ENCODE measurements at regions not wholly inside any gene's neighbourhood (a gene's known extent, or its start where the extent isn't known, plus 50 kb on each side); places are given as distances from the start of the nearest gene placed in this dataset.

- ATAC-seq = no peak
Observed at GRCh38 chr18:45119876-45120275, 439.2 kb downstream of the SETBP1 start.

DNA sequence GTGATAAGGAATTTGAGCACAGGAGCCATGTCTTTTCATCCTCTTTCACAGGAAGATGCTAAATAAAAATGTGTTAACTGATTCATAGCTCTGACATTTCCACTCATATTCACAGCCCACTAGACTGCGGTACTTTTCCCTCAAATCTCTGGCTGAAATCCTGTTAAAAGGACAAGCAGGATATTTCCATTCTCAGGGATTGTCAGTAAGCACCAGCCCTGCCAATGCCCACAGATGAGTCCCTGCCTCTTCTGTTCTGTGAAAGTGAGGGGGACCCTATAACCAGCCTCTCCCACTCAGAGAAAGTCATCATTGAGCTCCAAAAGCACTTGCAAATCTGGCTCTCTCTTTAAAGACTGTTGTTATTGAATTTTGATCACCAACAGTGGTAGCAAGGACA, 440.5 kb downstream of the SETBP1 start:
- no peak for ATAC-seq

DNA sequence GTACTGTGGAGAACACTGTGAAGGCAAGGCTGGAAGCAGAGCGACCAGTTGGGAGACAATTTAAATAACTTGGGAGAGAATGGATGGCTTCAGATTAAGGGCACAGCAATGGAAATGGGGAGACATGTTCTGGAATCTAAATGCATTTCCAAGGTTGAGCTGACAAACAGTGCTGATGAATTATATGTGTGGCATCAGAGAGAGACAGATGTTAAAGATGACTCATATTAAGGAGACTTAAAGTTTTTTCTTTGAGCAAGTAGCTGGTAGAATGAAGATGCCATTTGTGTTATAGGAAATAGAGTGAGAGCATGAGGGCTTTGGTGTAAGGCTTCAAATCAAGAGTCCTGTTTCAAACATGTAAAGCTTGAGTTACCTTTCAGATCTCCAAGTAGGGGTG, 441.8 kb downstream of the SETBP1 start:
- no peak for ATAC-seq

DNA sequence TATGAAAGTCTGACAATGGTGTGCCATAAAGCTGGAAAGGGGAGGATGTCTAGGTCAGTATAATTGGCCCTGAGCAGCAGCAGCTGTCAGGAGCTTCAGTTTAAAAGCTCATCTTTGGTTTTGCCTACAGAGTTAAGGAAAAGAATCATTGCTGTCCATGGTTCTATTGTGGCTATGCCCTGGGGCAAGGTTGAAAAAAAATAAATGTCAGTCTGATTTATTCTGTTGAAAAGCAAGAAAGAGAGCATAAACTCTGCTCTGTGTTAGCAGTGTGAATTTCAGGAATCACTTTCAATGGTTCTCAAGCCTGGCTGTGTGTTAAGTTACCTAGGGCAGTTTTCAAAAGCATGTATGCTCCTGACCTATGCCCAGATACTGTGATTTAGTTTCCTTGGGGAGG, 446.7 kb downstream of the SETBP1 start:
- ATAC-seq = no peak

DNA sequence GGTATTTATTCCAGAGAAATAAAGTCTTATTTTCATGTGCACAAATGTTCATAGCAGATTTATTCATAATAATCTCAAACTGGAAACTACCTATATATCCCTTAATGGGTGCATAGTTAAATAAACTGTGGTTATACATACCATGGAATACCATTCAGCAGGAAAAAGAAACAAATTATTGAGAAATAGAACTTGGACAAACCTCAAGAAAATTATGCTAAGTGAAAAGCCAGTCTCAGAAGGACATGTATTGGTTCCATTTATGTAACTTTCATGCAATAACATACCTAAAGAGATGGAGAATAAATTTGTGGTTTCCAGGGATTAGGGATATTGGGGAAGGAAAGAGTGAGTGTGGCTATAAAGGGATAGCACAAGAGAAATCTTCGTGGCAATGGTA, 452.6 kb downstream of the SETBP1 start:
- no peak for ATAC-seq

DNA sequence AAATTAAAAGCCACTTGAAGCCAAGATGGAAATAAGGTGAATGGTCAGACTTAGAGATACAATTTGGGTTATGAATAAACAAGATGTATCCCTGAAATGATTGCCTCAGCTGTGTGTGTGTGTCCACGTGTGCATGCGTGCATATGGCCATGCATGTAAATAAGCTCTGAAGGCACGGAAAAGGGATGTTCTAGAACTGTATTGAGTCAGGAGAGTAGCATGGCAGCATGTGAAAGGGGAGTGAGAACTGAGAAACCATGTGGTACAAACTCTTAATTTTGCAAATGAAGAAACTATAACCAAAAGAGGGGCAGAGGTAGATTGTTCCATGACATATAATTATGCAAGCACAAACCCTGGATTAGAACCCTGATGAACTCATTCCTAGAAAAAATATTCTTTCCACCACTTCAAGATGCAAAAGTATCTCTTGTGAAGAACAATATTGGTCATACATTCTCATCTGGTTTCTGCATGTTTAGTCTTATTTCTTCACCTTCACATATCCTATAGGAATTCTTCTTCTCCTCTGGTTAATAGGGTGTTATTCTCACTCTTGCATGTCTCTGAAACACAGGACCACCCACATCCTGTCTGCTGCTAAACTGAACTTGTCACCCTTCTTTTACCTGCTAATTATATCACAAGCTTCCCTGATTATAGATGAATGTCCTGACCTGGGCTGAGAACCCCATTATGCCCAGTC, 455.8 kb downstream of the SETBP1 start:
- no peak for ATAC-seq

DNA sequence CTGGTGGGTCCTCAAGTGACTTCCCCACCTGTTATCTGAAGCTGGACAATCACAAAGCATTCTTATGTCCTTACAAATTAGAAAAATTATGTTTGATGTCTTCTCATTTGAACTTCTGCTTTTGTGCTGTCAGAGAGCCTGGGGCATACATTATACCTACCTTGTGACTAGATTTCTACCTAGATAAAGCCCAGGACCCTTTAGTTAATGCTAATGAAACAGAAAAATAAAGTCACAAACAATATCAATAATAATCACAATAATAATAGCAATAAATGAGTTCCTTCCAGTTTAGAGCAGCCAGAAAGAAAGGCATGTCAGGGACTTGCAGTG, 456.4 kb downstream of the SETBP1 start:
- no peak for ATAC-seq

- no peak for ATAC-seq
Observed at GRCh38 chr18:45139478-45139877, 458.8 kb downstream of the SETBP1 start.

DNA sequence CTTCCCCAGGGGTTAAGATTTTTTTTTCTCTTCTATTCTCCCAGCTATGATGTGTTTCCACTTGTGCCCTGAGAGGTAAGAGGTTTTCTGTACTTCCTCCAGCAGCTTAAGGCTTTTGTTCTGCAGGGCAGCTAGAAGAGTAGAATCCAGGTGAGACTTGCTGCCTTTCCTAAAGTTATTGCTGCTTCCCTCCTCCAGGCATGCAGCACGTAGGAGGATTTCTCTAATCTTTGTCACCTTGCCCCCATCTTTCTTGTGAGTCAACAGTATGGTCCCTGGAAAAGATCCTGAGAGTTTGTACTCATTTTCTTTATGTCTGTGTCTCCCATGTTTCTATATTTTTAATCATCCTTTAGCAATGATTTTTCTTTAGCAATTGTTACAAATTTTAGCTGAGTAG, 462.2 kb downstream of the SETBP1 start:
- ATAC-seq = no peak

DNA sequence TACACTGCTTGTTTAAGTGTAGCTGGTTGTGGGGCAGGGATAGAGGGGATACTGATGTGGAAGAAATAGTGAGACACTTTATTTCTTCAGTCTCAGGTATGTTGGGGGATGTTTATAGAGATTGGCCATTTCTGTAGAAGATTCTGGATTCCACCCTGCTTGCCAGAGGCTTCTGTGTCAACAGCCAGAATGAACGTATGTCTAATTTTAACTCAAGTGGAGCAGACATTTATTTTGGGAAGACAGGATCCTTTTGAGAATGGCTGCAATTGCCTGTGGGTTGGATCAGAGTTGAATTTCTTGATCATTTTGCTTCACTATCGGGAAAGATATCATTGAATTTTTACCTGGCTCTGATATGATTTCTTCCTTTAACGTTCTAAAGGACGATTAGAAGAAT, 465.6 kb upstream of the SLC14A2 start:
- ATAC-seq = no peak

DNA sequence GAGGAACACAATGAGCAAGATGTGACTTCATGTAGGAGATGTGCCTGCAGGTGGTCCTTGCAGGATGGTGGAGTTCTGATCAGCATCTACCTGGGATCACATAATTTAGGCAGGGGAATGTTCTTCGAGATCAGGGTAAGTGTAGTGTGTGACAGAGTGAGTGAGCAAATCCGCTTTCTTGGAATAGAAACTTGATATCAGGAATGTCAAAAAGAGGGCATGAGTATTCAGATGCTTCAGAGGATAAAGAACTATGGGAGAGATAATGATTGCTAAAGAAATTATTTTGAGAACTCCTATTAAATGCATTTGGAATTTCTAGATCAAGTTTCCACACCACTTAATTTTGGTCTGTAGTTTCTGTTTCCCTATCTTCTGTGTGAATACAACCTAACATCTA, 463.6 kb upstream of the SLC14A2 start:
- ATAC-seq = no peak

DNA sequence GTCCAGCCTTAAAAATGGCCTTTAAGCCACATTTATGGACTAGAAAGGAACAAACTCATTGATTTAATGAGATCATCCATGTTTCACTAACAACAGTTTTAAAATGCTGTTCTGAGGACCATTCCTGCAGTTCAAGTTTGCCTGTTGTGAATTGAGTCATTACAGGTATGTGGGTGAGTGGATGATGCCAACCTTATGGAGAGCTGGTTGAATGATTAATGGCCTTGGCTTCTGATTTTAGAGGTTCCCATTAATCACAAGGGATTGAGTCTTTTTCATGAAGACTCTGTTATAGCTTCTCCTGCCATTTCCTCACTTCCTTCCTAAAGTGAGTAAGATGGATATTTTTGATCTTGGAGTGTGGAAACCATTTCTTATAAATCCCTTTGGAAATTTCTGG, 459.8 kb upstream of the SLC14A2 start:
- no peak for ATAC-seq

DNA sequence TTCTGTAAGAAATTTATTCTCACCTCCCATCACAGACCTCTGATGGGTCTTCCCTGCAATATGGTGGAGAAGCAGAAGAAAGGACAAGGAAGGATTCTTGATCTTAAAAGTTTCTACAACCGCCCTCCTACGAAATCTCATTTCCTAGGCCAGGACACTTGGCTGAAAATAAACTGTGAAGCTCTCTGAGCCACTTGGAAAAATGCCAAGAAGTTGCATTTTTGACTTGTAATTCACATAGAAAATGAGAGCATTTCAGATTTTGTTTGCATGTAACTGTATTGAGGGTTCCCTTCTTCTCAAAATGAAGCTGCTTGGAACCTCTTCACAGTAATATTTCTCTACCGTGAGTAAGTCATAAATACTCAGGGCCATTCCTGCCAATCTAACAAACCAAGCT, 458.3 kb upstream of the SLC14A2 start:
- no peak for ATAC-seq

GRCh38 chr18:45157576-45157975, 457.7 kb upstream of the SLC14A2 start:
- no peak for ATAC-seq

DNA sequence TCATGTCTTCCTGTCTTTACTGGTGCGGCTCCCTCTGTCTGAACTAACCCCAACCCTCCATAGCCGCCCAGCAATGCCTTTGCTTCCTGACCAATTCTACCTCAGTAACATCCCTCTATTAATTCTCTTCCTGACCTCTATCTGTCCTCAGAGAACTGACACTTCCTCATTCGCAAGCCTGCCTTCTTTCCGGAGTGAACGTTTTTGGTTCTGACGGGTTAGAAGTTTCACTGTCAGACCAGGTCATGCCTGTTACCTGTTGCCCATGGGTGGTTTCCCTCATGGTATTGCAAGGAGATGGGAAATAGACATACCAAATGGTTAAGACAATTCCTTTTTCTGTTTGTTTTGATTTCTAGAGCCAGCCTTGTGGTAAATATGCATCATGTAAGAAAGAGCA, 453.4 kb upstream of the SLC14A2 start:
- no peak for ATAC-seq

GRCh38 chr18:45163871-45164270, 451.4 kb upstream of the SLC14A2 start:
- no peak for ATAC-seq

DNA sequence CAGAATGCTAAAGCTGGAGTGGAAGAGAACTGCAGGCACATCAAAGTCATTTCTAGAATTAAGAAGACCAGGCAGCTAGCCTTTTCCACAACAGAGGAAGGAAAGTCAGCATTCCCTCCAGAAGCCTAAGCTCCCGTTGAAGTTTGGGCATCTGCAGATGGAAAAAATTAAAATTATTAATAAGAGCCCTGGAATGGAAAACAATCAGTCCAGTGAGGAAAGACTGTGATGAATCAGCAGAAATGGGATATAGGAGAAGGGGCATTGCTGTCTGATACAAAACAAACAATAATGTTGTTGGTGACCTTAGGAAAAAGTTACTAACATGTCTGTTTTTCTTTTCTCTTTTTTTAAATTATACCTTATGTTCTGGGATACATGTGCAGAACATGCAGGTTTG, 450.7 kb upstream of the SLC14A2 start:
- ATAC-seq = no peak

DNA sequence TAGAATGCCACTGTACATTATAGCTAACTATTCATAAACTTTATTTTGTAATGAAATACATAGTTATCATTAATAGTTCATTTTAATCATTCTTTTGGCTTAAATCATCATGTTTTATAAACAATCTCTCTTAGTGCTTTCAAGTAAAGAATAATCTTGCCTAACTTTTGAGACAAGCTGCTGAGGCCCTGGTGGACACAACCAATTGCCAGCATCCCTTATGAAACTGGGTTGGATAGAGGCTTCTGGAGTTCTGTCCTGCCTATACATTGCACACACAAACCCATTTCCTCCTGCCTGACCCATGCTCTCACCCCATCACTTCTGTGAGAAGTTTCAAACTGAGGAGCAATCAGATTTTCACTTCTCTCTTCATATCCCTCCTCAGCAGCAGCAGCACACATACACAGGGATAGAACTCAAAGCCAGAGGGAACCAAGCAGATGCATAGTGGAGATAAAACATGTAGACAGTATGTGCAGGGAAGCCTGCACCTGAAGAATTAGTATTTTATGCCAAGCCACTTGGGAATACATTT, 450.0 kb upstream of the SLC14A2 start:
- no peak for ATAC-seq

DNA sequence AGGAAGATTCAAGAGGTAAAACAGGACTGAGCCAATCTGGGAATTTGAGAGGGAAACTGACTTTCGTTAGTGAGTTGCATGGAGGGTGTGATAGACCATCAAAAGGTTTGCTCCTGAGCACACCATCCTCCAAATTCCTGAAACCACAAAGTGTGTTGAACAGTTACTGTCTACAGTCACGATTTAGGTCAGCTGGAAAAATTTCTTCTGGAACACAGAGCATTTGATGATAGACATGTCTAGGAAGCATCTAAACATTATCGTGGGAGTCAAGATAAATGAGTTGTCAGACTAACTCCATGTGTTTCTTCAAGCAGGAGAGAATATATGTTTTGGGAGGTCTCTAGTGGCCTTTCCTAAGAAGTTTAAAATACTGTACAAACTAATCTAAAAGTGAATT, 449.4 kb upstream of the SLC14A2 start:
- no peak for ATAC-seq

DNA sequence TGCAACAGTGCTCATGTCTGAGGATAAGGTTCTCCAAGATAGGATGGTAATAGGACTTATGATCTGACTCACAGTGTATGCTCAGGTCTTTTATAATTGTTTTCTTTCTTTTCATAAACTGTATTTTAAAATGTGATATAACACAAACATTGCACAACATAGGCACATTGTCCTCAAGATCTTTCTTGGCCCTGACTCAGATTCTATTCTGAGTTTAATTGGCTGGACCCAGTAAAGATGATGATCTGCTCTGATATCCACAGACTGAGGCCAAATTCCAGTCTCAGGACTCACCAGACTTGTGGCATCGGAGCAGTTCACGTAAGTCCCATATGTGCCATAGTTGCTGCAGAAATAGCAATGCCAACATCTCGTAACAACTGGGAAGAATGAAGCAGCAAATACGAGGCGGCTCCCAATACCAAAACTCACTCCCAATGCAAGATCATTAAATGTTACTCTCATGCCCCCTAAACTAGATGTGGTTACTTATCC, 448.9 kb upstream of the SLC14A2 start:
- no peak for ATAC-seq

- no peak for ATAC-seq
Observed at GRCh38 chr18:45166836-45167551, 448.3 kb upstream of the SLC14A2 start.

DNA sequence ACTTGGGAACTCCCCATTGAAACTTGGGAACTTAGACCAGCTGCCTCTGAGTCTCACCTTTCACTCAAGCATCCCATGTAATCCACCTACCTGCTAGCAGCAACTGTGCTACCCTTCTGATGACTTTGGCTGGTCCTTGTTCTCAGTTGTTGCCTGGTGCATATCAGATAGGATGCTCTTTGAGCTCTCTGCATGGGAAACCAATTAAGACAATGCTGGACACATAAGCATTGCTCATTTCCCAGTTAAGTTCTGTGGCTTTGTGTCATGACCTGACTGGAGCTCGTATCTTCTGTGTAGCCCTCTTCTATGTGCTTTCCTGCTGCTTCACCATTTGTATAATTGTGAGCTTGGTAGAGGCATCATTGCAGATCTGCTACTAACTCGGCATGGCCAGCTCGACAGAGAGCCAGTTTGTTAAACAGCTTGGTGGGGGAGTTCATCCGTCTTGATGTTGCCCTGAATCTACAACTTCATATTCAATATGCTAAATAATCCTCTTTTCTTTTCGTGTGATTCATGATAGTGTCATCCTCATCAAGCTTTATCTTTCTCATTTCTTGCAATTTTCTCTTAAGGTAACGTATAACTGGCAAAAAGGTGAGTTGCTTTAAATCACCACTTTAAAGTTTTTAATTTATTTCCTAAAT, 447.5 kb upstream of the SLC14A2 start:
- ATAC-seq = no peak

DNA sequence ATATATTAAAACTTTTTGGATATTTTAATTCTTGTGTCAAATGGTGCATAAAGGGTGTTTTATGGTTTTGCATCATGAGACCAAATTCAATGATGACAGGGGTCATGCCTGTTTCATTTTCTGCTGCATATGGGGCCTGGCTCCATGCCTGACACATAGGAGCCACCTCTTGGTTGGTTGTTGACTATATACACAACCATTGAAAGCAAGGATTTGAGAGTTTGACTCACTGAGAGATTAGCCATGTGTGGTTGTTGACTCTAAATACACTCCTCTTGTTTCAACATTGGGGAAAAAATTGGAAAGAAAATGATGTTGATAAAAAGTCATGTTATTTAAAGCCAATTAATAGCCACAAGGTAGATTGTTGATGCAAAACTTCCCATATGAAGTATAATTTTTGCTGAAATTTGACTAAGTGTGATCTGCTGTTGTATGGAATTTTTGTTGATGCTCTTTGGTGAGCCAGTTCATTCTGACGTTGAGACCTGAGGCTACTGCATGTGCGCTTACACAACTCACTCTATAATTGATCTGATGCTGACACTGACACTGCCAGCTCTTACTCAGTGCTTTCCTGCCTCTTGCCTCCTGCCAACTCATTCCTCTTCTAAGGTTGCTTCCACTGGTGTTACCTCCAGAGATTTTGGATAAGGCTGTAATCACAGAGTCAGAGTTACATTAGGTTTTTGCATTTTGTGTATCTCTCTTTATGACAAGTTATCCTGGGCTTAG, 446.2 kb upstream of the SLC14A2 start:
- no peak for ATAC-seq

Data from activated CD4-positive, CD25-positive, alpha-beta regulatory T cell treated with anti-CD3 and anti-CD28 coated beads, Interleukin-2, amount 50 U/mL, for 24 hours (primary cell).